ENCODE measurements at regions not wholly inside any gene's neighbourhood (a gene's known extent, or its start where the extent isn't known, plus 50 kb on each side); places are given as distances from the start of the nearest gene placed in this dataset.

DNA sequence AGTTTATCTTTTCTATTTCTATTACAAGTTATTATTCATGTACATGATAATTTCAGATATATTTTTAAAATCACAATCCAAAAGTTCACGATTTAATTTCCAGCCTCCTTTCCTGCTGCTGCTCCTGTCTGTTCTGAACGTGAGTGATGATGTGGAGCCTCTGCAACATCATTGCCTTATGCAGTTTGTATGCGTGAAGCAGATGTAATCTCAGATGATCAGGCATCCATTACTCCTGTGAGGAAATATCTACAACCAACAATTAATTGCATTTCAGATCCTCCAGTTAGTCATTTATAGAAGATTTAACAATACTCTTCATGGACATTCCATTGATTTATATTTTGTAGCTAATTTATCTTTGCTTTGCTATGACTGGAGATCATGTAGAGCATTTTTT is 668.7 kb upstream of the EPHA5 start:
- FAIRE-seq (no peak), DNase-seq (ENCODE audit: low read depth, low spot score) (no peak)
- Histone ChIP-seq H3K9ac (replicated peaks; ENCODE audit: extremely low read depth, insufficient read depth, low read length) (no peak overlapping the region), H3K4me1 (ENCODE audit: control insufficient read depth, extremely low read depth, insufficient read depth, low read length) (no peaks in the 10 kb centered on the region), H3K79me2 (ENCODE audit: control insufficient read depth, insufficient read depth, low read length) (no peaks in the 10 kb centered on the region), H4K20me1 (replicated peaks; ENCODE audit: control insufficient read depth, extremely low read depth, insufficient read depth, low read length) (no peaks in the 10 kb centered on the region), H3K9me3 (replicated peaks; ENCODE audit: control insufficient read depth, insufficient read depth, low read length) (no peaks in the 10 kb centered on the region), H3K36me3 (ENCODE audit: control insufficient read depth in 2 of 2, extremely low read depth in 1 of 2, insufficient read depth in 2 of 2, low read length in 2 of 2) (no peaks in the 10 kb centered on the region), H3K4me3 (replicated peaks in 1 of 3; ENCODE audit: insufficient read depth in 1 of 3, low read depth in 1 of 3, low read length in 3 of 3) (no peak overlapping the region), H3K4me2 (ENCODE audit: insufficient read depth, low read length) (no peak overlapping the region), H2AFZ (ENCODE audit: low read depth, low read length) (no peak overlapping the region), H3K27ac (ENCODE audit: insufficient read depth, low read depth, low read length) (no peak overlapping the region), H3K9me1 (replicated peaks; ENCODE audit: control insufficient read depth, extremely low read depth, insufficient read depth, low read length) (no peaks in the 10 kb centered on the region), H3K27me3 (ENCODE audit: control insufficient read depth in 2 of 2, insufficient read depth in 2 of 2, low read length in 2 of 2) (no peaks in the 10 kb centered on the region)
- ChIA-PET POLR2A (no interaction called here), CTCF (no interaction called here)
- intact Hi-C loops (cut with micrococcal nuclease) (no loop called here), dilution Hi-C loops (cut with MboI; ENCODE audit: extremely low pct_ligation_motif_present, low sequenced_read_pairs) (no loop called here)
- TF ChIP-seq, protein P1, sequence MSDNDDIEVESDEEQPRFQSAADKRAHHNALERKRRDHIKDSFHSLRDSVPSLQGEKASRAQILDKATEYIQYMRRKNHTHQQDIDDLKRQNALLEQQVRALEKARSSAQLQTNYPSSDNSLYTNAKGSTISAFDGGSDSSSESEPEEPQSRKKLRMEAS (IDR thresholded peaks at IDR 0.05; ENCODE audit: insufficient read depth, insufficient read length): no peak
- TF ChIP-seq FOS (IDR thresholded peaks at IDR 0.05; ENCODE audit: borderline replicate concordance, insufficient read depth, low read length) (no peak), POLR2A (IDR thresholded peaks at IDR 0.05; ENCODE audit: low read depth, low read length) (no peak), GATA2 (IDR thresholded peaks at IDR 0.05; ENCODE audit: insufficient read depth, insufficient read length, low read depth, low read length) (no peak), MYC (IDR thresholded peaks at IDR 0.05; ENCODE audit: low read depth, low read length) (no peak), EZH2 (IDR thresholded peaks at IDR 0.05; ENCODE audit: borderline replicate concordance, low read depth, low read length, severe bottlenecking) (no peak), POLR2AphosphoS5 (IDR thresholded peaks at IDR 0.05; ENCODE audit: insufficient read depth, low read depth, low read length) (no peak), JUN (IDR thresholded peaks at IDR 0.05; ENCODE audit: borderline replicate concordance, insufficient read depth, insufficient read length, low read depth) (no peak)
- TF ChIP-seq, protein P2, sequence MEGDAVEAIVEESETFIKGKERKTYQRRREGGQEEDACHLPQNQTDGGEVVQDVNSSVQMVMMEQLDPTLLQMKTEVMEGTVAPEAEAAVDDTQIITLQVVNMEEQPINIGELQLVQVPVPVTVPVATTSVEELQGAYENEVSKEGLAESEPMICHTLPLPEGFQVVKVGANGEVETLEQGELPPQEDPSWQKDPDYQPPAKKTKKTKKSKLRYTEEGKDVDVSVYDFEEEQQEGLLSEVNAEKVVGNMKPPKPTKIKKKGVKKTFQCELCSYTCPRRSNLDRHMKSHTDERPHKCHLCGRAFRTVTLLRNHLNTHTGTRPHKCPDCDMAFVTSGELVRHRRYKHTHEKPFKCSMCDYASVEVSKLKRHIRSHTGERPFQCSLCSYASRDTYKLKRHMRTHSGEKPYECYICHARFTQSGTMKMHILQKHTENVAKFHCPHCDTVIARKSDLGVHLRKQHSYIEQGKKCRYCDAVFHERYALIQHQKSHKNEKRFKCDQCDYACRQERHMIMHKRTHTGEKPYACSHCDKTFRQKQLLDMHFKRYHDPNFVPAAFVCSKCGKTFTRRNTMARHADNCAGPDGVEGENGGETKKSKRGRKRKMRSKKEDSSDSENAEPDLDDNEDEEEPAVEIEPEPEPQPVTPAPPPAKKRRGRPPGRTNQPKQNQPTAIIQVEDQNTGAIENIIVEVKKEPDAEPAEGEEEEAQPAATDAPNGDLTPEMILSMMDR (IDR thresholded peaks at IDR 0.05; ENCODE audit: extremely low read depth in 1 of 2, insufficient read depth in 1 of 2, low read depth in 1 of 2, low read length in 2 of 2): no peak
- BruUV-seq (replicated peaks): no TSS peak

All from endothelial cell of umbilical vein (primary cell).